ENCODE measurements at regions not wholly inside any gene's neighbourhood (a gene's known extent, or its start where the extent isn't known, plus 50 kb on each side); places are given as distances from the start of the nearest gene placed in this dataset.

DNA sequence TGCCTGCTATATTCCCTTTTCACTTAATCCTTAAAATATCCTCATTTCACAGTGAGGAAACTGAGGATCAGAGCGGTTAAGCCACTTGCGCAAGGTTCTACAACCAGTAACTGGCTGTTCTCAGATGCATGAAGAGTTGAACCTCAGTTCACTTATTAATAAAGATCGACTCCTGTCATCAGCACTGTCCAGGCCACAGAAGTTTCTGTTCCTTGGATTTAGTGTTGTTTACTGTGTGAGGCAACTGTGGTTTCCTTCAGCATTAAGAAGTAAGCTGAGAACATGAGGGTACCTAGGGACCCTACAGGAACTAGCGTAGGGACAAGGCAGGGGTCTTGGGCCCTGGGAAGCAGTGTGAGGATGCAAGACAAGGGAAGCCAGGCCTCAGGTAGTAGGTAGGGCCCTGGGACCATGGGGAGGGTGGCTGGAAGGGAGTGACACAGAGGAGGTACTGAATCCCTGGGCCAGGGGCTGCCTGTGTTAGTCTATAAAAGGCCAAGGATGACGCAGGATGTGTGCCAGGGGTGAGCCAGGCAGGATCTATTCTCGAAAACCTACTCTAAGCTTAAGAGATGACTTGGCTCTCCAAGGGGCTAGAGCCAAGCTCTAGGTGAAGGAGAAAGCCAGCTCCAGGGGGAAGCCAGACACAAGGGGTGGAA lies 181.2 kb upstream of the CSF3R start:
- H3K9me3 Mint-ChIP-seq, result peaks cover 0 to 4% (median 0%) of the 10 kb centered on the region in 7 donors
- H3K4me3 Mint-ChIP-seq, result peak overlapping the region in 1 of 8 donors; percentile 3
- peaks cover 0 to 9% of the 10 kb centered on the region in 2 donors for H3K36me3 Mint-ChIP-seq
- H3K4me1 Mint-ChIP-seq, result peaks cover 0 to 12% (median 0%) of the 10 kb centered on the region in 3 donors
- H3K27me3 Mint-ChIP-seq, result peaks cover 25 to 60% (median 48%) of the 10 kb centered on the region in 3 donors
- no peak overlapping the region for H3K27ac Mint-ChIP-seq
- ATAC-seq (ENCODE audit: low read depth in 2 of 2), result no peak
- DNase-seq, result no peak

DNA sequence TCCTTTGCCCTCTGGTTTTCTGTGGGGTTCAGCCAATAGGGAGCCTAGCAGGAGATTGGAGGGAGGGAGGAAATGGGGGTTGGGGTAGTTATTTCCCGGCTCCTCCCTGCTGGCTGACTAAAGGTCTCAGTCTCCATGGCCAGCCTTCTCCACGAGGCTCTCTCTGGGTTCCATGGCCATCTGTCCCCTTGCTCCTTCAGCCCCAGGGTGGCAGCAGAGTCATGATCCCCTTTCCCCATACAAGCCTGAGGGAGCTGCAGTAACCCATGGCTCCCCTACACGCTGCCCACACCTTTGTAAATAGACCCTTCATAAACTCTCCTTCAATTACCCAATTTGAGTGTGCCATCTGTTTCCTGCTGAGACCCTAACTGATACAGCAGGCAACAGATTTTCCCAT lies 176.1 kb upstream of the CSF3R start:
- Mint-ChIP-seq H3K4me1 (peaks cover 0 to 1% (median 0%) of the 10 kb centered on the region in 3 donors), H3K9me3 (no peaks in the 10 kb centered on the region), H3K36me3 (peaks cover 0 to 9% of the 10 kb centered on the region in 2 donors), H3K27me3 (peaks cover 29 to 62% (median 49%) of the 10 kb centered on the region in 3 donors), H3K4me3 (peak overlapping the region in 1 of 8 donors; percentile 56), H3K27ac (no peak overlapping the region)
- no peak for DNase-seq
- no peak for ATAC-seq (ENCODE audit: low read depth in 2 of 2)

DNA sequence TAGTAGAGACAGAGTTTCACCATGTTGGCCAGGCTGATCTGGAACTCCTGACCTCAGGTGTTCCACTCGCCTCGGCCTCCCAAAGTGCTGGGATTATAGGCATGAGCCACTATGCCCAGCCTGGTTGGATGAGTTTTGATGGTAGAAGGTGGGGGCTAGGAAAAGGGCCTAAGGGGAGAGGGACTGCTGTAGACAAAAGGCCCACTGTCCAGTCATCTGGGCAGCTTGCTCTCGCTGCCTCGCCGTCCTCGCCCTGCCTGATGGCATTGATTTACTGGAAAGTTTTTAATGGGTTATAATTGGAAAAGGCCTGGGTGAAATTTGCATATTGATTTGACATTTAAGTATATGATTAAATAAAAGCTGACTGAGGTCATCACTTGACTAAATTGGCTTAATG lies 175.1 kb upstream of the CSF3R start:
- Mint-ChIP-seq H3K36me3 (peaks cover 0 to 9% of the 10 kb centered on the region in 2 donors), H3K27me3 (peaks cover 33 to 69% (median 55%) of the 10 kb centered on the region in 3 donors), H3K4me3 (no peak overlapping the region), H3K9me3 (no peaks in the 10 kb centered on the region), H3K27ac (no peak overlapping the region), H3K4me1 (no peaks in the 10 kb centered on the region)
- DNase-seq, result no peak
- no peak for ATAC-seq (ENCODE audit: low read depth in 2 of 2)

GRCh38 chr1:36656838-36657237 lies 174.1 kb upstream of the CSF3R start:
- no peak overlapping the region for H3K27ac Mint-ChIP-seq
- peaks cover 0 to 9% of the 10 kb centered on the region in 2 donors for H3K36me3 Mint-ChIP-seq
- peaks cover 36 to 70% (median 64%) of the 10 kb centered on the region in 3 donors for H3K27me3 Mint-ChIP-seq
- no peak for DNase-seq
- no peak overlapping the region for H3K4me3 Mint-ChIP-seq
- H3K4me1 Mint-ChIP-seq, result no peaks in the 10 kb centered on the region
- no peak for ATAC-seq (ENCODE audit: low read depth in 2 of 2)
- peaks cover 0 to 1% (median 0%) of the 10 kb centered on the region in 7 donors for H3K9me3 Mint-ChIP-seq

DNA sequence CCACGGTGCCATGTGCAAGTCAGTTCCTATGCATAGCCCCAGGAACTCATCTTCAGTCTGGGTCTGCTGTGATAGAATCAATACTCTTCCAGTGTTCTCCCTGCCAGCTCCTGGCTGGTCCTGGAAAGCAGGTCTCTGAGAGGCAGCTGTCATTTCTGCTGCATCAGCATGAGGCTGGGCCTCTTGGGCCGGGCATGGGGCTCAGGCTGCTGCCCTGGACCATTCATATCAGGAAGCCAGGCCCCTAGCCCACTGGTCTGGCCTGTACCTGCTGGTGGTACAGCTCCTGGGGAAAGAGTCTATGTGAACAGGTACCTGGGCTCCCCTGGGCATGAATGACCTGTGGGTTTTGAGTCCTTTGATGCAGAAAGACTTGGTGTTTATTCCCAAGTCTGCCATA lies 173.6 kb upstream of the CSF3R start:
- DNase-seq, result no peak
- H3K9me3 Mint-ChIP-seq, result peaks cover 0 to 1% (median 0%) of the 10 kb centered on the region in 7 donors
- no peak overlapping the region for H3K27ac Mint-ChIP-seq
- H3K27me3 Mint-ChIP-seq, result peaks cover 41 to 74% (median 69%) of the 10 kb centered on the region in 3 donors
- H3K36me3 Mint-ChIP-seq, result peaks cover 0 to 9% of the 10 kb centered on the region in 2 donors
- no peak for ATAC-seq (ENCODE audit: low read depth in 2 of 2)
- H3K4me1 Mint-ChIP-seq, result no peaks in the 10 kb centered on the region
- no peak overlapping the region for H3K4me3 Mint-ChIP-seq

- Mint-ChIP-seq H3K4me3 (no peak overlapping the region), H3K4me1 (peaks cover 0 to 5% (median 0%) of the 10 kb centered on the region in 3 donors), H3K27me3 (peaks cover 37 to 75% (median 70%) of the 10 kb centered on the region in 3 donors), H3K27ac (no peak overlapping the region), H3K36me3 (no peaks in the 10 kb centered on the region), H3K9me3 (peaks cover 0 to 2% (median 0%) of the 10 kb centered on the region in 7 donors)
- no peak for ATAC-seq (ENCODE audit: low read depth in 2 of 2)
- DNase-seq, result no peak
Observed at GRCh38 chr1:36654586-36654985, 171.9 kb upstream of the CSF3R start.

GRCh38 chr1:36653850-36654249 lies 171.1 kb upstream of the CSF3R start:
- Mint-ChIP-seq H3K4me1 (peaks cover 0 to 5% (median 0%) of the 10 kb centered on the region in 3 donors), H3K4me3 (no peak overlapping the region), H3K27me3 (peaks cover 37 to 70% (median 64%) of the 10 kb centered on the region in 3 donors), H3K27ac (no peak overlapping the region), H3K9me3 (peaks cover 0 to 2% (median 0%) of the 10 kb centered on the region in 7 donors), H3K36me3 (no peaks in the 10 kb centered on the region)
- ATAC-seq (ENCODE audit: low read depth in 2 of 2), result no peak
- DNase-seq, result no peak

- Mint-ChIP-seq H3K27me3 (peaks cover 43 to 72% (median 71%) of the 10 kb centered on the region in 3 donors), H3K9me3 (peaks cover 0 to 2% (median 0%) of the 10 kb centered on the region in 7 donors), H3K36me3 (no peaks in the 10 kb centered on the region), H3K27ac (peak overlapping the region in 1 of 6 donors; percentile 88), H3K4me1 (peaks cover 0 to 5% (median 0%) of the 10 kb centered on the region in 3 donors), H3K4me3 (no peak overlapping the region)
- DNase-seq (no peak), ATAC-seq (ENCODE audit: low read depth in 2 of 2) (no peak)
Observed at GRCh38 chr1:36652586-36652985, 169.9 kb upstream of the CSF3R start.

- Mint-ChIP-seq H3K27me3 (peaks cover 39 to 75% (median 66%) of the 10 kb centered on the region in 3 donors), H3K27ac (peak overlapping the region in 1 of 6 donors; percentile 25), H3K4me1 (peaks cover 0 to 5% (median 0%) of the 10 kb centered on the region in 3 donors), H3K9me3 (peaks cover 0 to 2% (median 0%) of the 10 kb centered on the region in 7 donors), H3K4me3 (no peak overlapping the region), H3K36me3 (no peaks in the 10 kb centered on the region)
- no peak for DNase-seq
- no peak for ATAC-seq (ENCODE audit: low read depth in 2 of 2)
Observed at GRCh38 chr1:36652011-36652410, 169.3 kb upstream of the CSF3R start.

DNA sequence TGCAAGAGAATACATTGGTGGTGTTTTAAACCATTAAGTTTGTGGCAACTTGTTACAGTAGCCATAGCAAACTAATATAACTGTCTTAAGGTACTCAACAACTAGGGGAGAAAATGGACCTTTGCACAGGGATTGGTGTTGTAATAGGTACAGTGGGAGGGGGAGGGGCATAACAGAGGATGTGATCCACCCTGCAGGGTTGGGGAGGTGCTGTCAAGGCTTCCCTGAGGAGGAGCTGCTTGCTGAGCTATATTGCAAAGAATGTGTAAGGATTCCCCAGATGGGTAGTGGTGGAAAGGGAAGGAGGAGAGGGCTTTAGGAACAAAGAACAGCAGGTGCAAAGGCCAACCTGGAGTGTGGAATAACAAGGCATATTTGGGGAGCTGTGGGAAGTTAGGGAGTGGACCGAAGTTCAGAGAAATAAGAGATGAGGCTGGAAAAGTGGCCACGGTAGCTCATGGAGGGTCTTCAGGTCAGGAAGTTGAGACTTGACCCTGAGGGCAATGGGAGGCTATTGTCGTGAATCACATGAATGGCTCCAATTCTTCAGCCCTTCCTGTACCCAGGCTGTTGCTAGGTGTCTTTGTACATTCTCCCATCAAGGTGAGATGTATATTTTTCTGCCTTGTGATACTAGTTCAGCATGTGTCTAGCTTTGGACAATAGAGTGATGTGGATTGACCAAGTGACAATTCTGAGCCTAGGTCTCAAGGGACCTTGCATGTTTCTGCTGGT lies 168.6 kb upstream of the CSF3R start:
- ATAC-seq (ENCODE audit: low read depth in 2 of 2) (no peak), DNase-seq (no peak)
- peak overlapping the region in 1 of 8 donors; percentile 61 for H3K4me3 Mint-ChIP-seq
- H3K27ac Mint-ChIP-seq, result peak overlapping the region in 2 of 6 donors; percentile 4 to 25
- H3K9me3 Mint-ChIP-seq, result peaks cover 0 to 2% (median 0%) of the 10 kb centered on the region in 7 donors
- H3K36me3 Mint-ChIP-seq, result no peaks in the 10 kb centered on the region
- peaks cover 39 to 80% (median 64%) of the 10 kb centered on the region in 3 donors for H3K27me3 Mint-ChIP-seq
- peaks cover 0 to 5% (median 0%) of the 10 kb centered on the region in 3 donors for H3K4me1 Mint-ChIP-seq

- peak overlapping the region in 1 of 6 donors; percentile 12 for H3K27ac Mint-ChIP-seq
- peak in 1 of 2 donors; percentile 41 for ATAC-seq (ENCODE audit: low read depth in 2 of 2)
Observed at GRCh38 chr1:36650200-36651065, 167.7 kb upstream of the CSF3R start.

GRCh38 chr1:36645867-36646266 lies 163.2 kb upstream of the CSF3R start:
- DNase-seq, result no peak
- ATAC-seq (ENCODE audit: low read depth in 2 of 2), result no peak
- no peaks in the 10 kb centered on the region for H3K36me3 Mint-ChIP-seq
- no peak overlapping the region for H3K27ac Mint-ChIP-seq
- H3K4me3 Mint-ChIP-seq, result no peak overlapping the region
- H3K9me3 Mint-ChIP-seq, result peaks cover 0 to 2% (median 0%) of the 10 kb centered on the region in 7 donors
- H3K27me3 Mint-ChIP-seq, result peaks cover 15 to 52% (median 29%) of the 10 kb centered on the region in 3 donors
- H3K4me1 Mint-ChIP-seq, result peaks cover 0 to 5% (median 2%) of the 10 kb centered on the region in 3 donors

More at GRCh38 chr1:36650200-36651065, 167.7 kb upstream of the CSF3R start:
- peaks cover 36 to 81% (median 61%) of the 10 kb centered on the region in 3 donors for H3K27me3 Mint-ChIP-seq
- peaks cover 0 to 5% (median 0%) of the 10 kb centered on the region in 3 donors for H3K4me1 Mint-ChIP-seq
- H3K9me3 Mint-ChIP-seq, result peaks cover 0 to 2% (median 0%) of the 10 kb centered on the region in 7 donors
- H3K4me3 Mint-ChIP-seq, result no peak overlapping the region
- DNase-seq, result peak; percentile 7
- no peaks in the 10 kb centered on the region for H3K36me3 Mint-ChIP-seq

DNA sequence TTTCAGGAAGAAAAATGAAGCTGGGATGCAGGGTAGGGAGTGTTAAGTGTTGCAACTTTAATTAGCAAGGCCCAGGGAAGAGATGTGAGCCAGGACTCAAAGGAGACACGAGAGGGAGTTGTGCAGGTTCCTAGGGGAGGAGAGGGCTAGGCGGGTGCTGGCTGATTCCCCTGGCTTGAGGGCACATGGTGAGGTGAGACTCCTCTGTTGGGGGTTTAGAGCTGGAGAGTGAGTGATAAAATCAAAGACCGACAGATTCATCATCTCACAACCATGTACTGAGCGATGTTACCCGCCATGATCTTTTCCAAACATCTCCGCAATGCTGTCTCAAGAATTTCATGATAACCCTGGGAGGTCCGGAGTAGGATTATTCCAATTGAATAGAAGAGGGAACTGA lies 161.8 kb upstream of the CSF3R start:
- Mint-ChIP-seq H3K9me3 (no peaks in the 10 kb centered on the region), H3K4me1 (peaks cover 0 to 2% (median 0%) of the 10 kb centered on the region in 3 donors), H3K27me3 (peaks cover 10 to 52% (median 25%) of the 10 kb centered on the region in 3 donors), H3K27ac (no peak overlapping the region), H3K36me3 (no peaks in the 10 kb centered on the region), H3K4me3 (no peak overlapping the region)
- DNase-seq (no peak), ATAC-seq (ENCODE audit: low read depth in 2 of 2) (no peak)

Data from naive B cell (primary cell).